Right lobe of liver (tissue), 4 donors: ENCODE measurements at regions not wholly inside any gene's neighbourhood (a gene's known extent, or its start where the extent isn't known, plus 50 kb on each side); places are given as distances from the start of the nearest gene placed in this dataset.

ENCODE experiments used
- POLR2A ChIP-seq: fragments of 450-650 bp; IDR thresholded peaks from one replicate; pipeline ENCODE4 v1.6.1; 2017; ENCODE audit warnings: antibody characterized with exemption, mild to moderate bottlenecking
- TF ChIP-seq, protein P1 (sequence below), 4 donors: fragments of 200-600 bp in 3 of 4; fragments of 450-650 bp in 1 of 4; IDR thresholded peaks; one replicate each; pipeline versions ENCODE4 v1.5.1 to v1.8.0; 2016 to 2022; ENCODE audit warnings: antibody characterized with exemption in 4 of 4, mild to moderate bottlenecking in 2 of 4
- donor health status: DM: no; HTN: no; CAD: no.
- donor health status: DM: no; HTN: no; CAD: no.
- donor health status: DM: no; HTN: yes; CAD: no.

DNA sequence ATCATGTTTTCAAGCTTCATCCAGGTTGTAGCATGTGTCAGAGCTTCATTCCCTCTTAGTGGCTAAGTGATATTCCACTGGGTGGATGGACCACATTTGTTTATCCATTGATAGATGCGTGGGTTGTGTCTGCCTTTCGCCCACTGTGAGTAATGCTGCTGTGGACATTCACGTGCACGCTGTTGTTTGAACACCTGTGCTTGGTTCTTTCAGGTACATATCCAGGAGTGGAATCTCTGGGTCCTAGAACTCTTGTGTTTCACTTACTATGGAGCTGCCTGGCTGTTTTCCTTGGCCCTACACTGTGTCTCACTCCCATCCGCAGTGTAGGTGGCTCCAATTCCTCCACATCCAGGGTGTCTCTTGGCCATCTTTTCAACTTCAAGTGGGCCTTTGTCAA lies 224.2 kb downstream of the C16orf95 start:
- TF ChIP-seq, protein P1, sequence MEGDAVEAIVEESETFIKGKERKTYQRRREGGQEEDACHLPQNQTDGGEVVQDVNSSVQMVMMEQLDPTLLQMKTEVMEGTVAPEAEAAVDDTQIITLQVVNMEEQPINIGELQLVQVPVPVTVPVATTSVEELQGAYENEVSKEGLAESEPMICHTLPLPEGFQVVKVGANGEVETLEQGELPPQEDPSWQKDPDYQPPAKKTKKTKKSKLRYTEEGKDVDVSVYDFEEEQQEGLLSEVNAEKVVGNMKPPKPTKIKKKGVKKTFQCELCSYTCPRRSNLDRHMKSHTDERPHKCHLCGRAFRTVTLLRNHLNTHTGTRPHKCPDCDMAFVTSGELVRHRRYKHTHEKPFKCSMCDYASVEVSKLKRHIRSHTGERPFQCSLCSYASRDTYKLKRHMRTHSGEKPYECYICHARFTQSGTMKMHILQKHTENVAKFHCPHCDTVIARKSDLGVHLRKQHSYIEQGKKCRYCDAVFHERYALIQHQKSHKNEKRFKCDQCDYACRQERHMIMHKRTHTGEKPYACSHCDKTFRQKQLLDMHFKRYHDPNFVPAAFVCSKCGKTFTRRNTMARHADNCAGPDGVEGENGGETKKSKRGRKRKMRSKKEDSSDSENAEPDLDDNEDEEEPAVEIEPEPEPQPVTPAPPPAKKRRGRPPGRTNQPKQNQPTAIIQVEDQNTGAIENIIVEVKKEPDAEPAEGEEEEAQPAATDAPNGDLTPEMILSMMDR (IDR thresholded peaks at IDR 0.05) = no peak
- no peak for TF ChIP-seq POLR2A
